Keratinocyte (primary cell): ENCODE measurements at regions not wholly inside any gene's neighbourhood (a gene's known extent, or its start where the extent isn't known, plus 50 kb on each side); places are given as distances from the start of the nearest gene placed in this dataset.

ENCODE experiments used
- DNase-seq: peaks from one replicate; pipeline ENCODE4 v3.0.0-alpha.2; 2011; ENCODE audit warnings: low read depth, missing footprints, low spot score
- FAIRE-seq: peaks from 2 replicates; lab custom pipeline; 2011; peaks lifted over from hg19 to GRCh38; lab: Jason Lieb, UNC
- H2AFZ ChIP-seq: 2 replicates; pipeline ENCODE4 v1.6.0; 2012; ENCODE audit warnings: low read length, control low read depth, inconsistent platforms; ENCODE audit not compliant: control insufficient read depth
- H3K27ac ChIP-seq: 2 replicates; pipeline ENCODE4 v1.5.1; 2011; ENCODE audit warnings: low read length; ENCODE audit not compliant: control insufficient read depth, insufficient read depth
- H3K27me3 ChIP-seq: 3 replicates; pipeline ENCODE4 v1.6.0; 2011; ENCODE audit warnings: low read length; ENCODE audit not compliant: control insufficient read depth, insufficient read depth; ENCODE audit errors: extremely low read depth
- H3K36me3 ChIP-seq, 2 experiments: 2 replicates in 1 of 2; 3 replicates in 1 of 2; pipeline ENCODE4 v1.5.1; 2011; ENCODE audit warnings: low read length in 2 of 2, mild to moderate bottlenecking in 1 of 2; ENCODE audit not compliant: control insufficient read depth in 2 of 2, insufficient read depth in 2 of 2; ENCODE audit errors: extremely low read depth in 1 of 2
- H3K4me1 ChIP-seq: 3 replicates; pipeline ENCODE4 v1.5.1; 2011; ENCODE audit warnings: low read length; ENCODE audit not compliant: control insufficient read depth, insufficient read depth; ENCODE audit errors: extremely low read depth
- H3K4me2 ChIP-seq: 3 replicates; pipeline ENCODE4 v1.6.0; 2011; ENCODE audit warnings: low read depth, low read length; ENCODE audit not compliant: control insufficient read depth, insufficient read depth; ENCODE audit errors: extremely low read depth
- H3K4me3 ChIP-seq, 3 experiments: fragments of 200-600 bp in 1 of 3; sonication (generic) in 1 of 3; 2 replicates in 2 of 3; 3 replicates in 1 of 3; pipeline ENCODE4 v1.5.1; 2011 to 2016; ENCODE audit warnings: low read length in 3 of 3, mild to moderate bottlenecking in 3 of 3, control low read depth in 2 of 3, inconsistent platforms in 1 of 3, low read depth in 1 of 3, mixed read lengths in 1 of 3, mixed run types in 1 of 3, moderate library complexity in 1 of 3; ENCODE audit not compliant: control insufficient read depth in 2 of 3, insufficient read depth in 2 of 3; ENCODE audit errors: extremely low read depth in 1 of 3
- H3K79me2 ChIP-seq: 2 replicates; pipeline ENCODE4 v1.6.0; 2012; ENCODE audit warnings: low read length; ENCODE audit not compliant: control insufficient read depth, insufficient read depth
- H3K9ac ChIP-seq: 3 replicates; pipeline ENCODE4 v1.6.0; 2011; ENCODE audit warnings: low read length; ENCODE audit not compliant: control insufficient read depth, insufficient read depth; ENCODE audit errors: extremely low read depth
- H3K9me1 ChIP-seq: 3 replicates; pipeline ENCODE4 v1.6.0; 2011; ENCODE audit warnings: low read length; ENCODE audit not compliant: control insufficient read depth, insufficient read depth; ENCODE audit errors: extremely low read depth
- H3K9me3 ChIP-seq: 2 replicates; pipeline ENCODE4 v1.5.1; 2012; ENCODE audit warnings: low read depth, low read length; ENCODE audit not compliant: control insufficient read depth
- H4K20me1 ChIP-seq: 3 replicates; pipeline ENCODE4 v1.6.0; 2011; ENCODE audit warnings: low read length; ENCODE audit not compliant: control insufficient read depth, insufficient read depth; ENCODE audit errors: extremely low read depth
- EZH2 ChIP-seq: IDR thresholded peaks from one replicate; pipeline ENCODE4 v1.6.1; 2012; ENCODE audit warnings: inconsistent platforms, mild to moderate bottlenecking, low read length, moderate library complexity
- dilution Hi-C: fragments of 300-500 bp; cut with MboI; formaldehyde crosslinking; loops from one replicate; pipeline ENCODE4 v1.7.0; 2020; ENCODE audit warnings: low sequenced_read_pairs; ENCODE audit not compliant: extremely low pct_ligation_motif_present
- TF ChIP-seq, protein P1 (sequence below), 3 experiments: IDR thresholded peaks in 1 of 3; conservative IDR thresholded peaks in 1 of 3; optimal IDR thresholded peaks in 1 of 3; 2 replicates in 2 of 3; 3 replicates in 1 of 3; pipeline versions ENCODE3 to v1.5.1; 2011; ENCODE audit warnings: low read length in 3 of 3, mild to moderate bottlenecking in 3 of 3, moderate library complexity in 2 of 3, control low read depth in 1 of 3, inconsistent platforms in 1 of 3; ENCODE audit not compliant: insufficient read depth in 2 of 3; ENCODE audit errors: extremely low read depth in 1 of 3

DNA sequence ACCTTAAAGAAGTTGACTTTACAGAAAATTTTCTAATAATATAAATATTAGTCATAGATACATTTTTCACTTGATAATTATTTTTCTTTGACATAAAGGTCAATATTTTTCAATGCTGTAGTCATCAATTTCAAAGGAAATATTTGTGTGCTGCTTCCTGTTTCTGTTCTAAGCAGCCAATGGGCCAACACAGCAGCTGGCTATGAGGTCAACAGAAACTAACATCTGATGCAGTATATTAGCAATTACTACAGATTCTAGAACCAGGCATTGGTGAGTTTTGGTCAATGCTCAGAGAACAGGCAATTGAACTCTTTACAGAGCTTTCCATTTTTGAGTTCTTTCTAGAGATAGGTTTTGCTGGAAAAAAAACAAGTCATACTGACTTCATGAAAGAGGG, 669.6 kb upstream of the NRSN1 start:
- Histone ChIP-seq H3K9me1 (no peaks in the 10 kb centered on the region), H2AFZ (no peak overlapping the region), H3K27ac (no peak overlapping the region), H3K4me1 (peaks cover 5% of the 10 kb centered on the region), H3K9me3 (no peaks in the 10 kb centered on the region), H3K4me2 (no peak overlapping the region), H3K4me3 (no peak overlapping the region), H3K79me2 (no peaks in the 10 kb centered on the region), H3K9ac (no peak overlapping the region), H4K20me1 (no peaks in the 10 kb centered on the region), H3K27me3 (no peaks in the 10 kb centered on the region), H3K36me3 (no peaks in the 10 kb centered on the region)
- TF ChIP-seq, protein P1, sequence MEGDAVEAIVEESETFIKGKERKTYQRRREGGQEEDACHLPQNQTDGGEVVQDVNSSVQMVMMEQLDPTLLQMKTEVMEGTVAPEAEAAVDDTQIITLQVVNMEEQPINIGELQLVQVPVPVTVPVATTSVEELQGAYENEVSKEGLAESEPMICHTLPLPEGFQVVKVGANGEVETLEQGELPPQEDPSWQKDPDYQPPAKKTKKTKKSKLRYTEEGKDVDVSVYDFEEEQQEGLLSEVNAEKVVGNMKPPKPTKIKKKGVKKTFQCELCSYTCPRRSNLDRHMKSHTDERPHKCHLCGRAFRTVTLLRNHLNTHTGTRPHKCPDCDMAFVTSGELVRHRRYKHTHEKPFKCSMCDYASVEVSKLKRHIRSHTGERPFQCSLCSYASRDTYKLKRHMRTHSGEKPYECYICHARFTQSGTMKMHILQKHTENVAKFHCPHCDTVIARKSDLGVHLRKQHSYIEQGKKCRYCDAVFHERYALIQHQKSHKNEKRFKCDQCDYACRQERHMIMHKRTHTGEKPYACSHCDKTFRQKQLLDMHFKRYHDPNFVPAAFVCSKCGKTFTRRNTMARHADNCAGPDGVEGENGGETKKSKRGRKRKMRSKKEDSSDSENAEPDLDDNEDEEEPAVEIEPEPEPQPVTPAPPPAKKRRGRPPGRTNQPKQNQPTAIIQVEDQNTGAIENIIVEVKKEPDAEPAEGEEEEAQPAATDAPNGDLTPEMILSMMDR (optimal IDR thresholded peaks at IDR 0.05 in 1 of 3, IDR thresholded peaks at IDR 0.05 in 1 of 3, conservative IDR thresholded peaks at IDR 0.05 in 1 of 3; ENCODE audit: extremely low read depth in 1 of 3, insufficient read depth in 2 of 3, low read length in 3 of 3): no peak
- dilution Hi-C loops: no loop called here
- no peak for DNase-seq
- FAIRE-seq: no peak

GRCh38 chr6:23457321-23457720, 668.7 kb upstream of the NRSN1 start:
- no peak overlapping the region for H3K4me3 ChIP-seq
- H3K9ac ChIP-seq: no peak overlapping the region
- H2AFZ ChIP-seq: no peak overlapping the region
- no peaks in the 10 kb centered on the region for H3K27me3 ChIP-seq
- H4K20me1 ChIP-seq: no peaks in the 10 kb centered on the region
- no peak overlapping the region for H3K27ac ChIP-seq
- no peaks in the 10 kb centered on the region for H3K36me3 ChIP-seq
- no peak for DNase-seq
- H3K79me2 ChIP-seq: no peaks in the 10 kb centered on the region
- peaks cover 5% of the 10 kb centered on the region for H3K4me1 ChIP-seq
- no peaks in the 10 kb centered on the region for H3K9me3 ChIP-seq
- TF ChIP-seq, protein P1 (optimal IDR thresholded peaks at IDR 0.05 in 1 of 3, IDR thresholded peaks at IDR 0.05 in 1 of 3, conservative IDR thresholded peaks at IDR 0.05 in 1 of 3; ENCODE audit: extremely low read depth in 1 of 3, insufficient read depth in 2 of 3, low read length in 3 of 3): no peak
- no peak for TF ChIP-seq EZH2
- no peak for FAIRE-seq
- dilution Hi-C loops: no loop called here
- no peaks in the 10 kb centered on the region for H3K9me1 ChIP-seq
- H3K4me2 ChIP-seq: no peak overlapping the region
